GM12801 (cell line): ENCODE measurements at regions not wholly inside any gene's neighbourhood (a gene's known extent, or its start where the extent isn't known, plus 50 kb on each side); places are given as distances from the start of the nearest gene placed in this dataset.
A peak's percentile ranks its signal among the peaks of the same experiment; 100 is the strongest.

Source experiments
- CTCF ChIP-seq: IDR thresholded peaks from one replicate; pipeline ENCODE4 v1.5.1; 2011; ENCODE audit warnings: control low read depth; ENCODE audit not compliant: insufficient read length; ENCODE audit errors: extremely low read depth

DNA sequence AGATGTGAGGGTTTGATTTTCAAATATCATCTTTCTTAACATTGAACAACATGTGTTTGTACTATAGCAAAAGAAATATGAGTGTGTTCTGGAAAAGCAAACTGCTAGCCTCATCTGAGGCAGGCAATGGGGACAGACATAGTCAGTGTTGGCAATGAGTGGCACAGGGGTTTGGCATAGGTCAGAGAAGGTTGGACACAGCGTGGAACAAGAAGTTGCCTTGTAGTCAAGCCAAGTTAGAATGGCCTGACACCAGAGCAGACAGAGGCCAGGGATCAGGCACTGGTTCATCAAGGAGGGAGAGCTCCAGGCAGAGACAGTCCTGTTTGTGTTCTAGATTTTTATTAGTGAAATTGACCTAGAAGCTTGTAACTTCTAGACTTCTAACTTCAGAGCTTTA is 100.8 kb upstream of the TANK start:
- no peak for TF ChIP-seq CTCF

- no peak for TF ChIP-seq CTCF
Observed at GRCh38 chr2:161061786-161062185, 98.4 kb upstream of the TANK start.

GRCh38 chr2:161063157-161063945 is 96.9 kb upstream of the TANK start:
- TF ChIP-seq CTCF: peak; percentile 39

DNA sequence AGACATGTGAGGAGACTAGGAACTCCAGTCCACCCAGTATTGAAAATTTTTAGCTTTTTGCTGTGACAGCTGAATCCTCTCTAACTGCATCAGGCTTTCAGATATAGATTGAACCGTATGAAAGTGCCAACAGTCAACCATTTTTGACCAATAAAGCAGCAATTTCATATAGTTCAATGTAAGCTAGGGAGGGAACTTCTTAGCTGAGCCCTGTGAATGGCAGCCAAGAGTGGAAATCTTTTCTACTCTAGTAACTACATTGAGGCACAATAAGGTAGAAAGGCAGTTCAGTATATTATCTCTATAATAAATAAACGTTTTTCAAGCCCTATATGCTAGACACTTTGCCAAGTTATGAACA is 96.3 kb upstream of the TANK start:
- no peak for TF ChIP-seq CTCF

- no peak for TF ChIP-seq CTCF
Observed at GRCh38 chr2:161067846-161068350, 92.3 kb upstream of the TANK start.

- TF ChIP-seq CTCF: no peak
Observed at GRCh38 chr2:161068670-161069069, 91.6 kb upstream of the TANK start.

- no peak for TF ChIP-seq CTCF
Observed at GRCh38 chr2:161070693-161071479, 89.3 kb upstream of the TANK start.
